NCI-H146 treated with DMSO at 0.1 percent for 48 hours (cell line): ENCODE measurements at regions not wholly inside any gene's neighbourhood (a gene's known extent, or its start where the extent isn't known, plus 50 kb on each side); places are given as distances from the start of the nearest gene placed in this dataset.
"Not testable (repeated sequence)": the region's sequence is repeated elsewhere in the genome, so short reads cannot be mapped to it uniquely, and the experiment has no call there.

ENCODE experiments used
- DNase-seq: peaks from one replicate; lab custom pipeline; 2025; ENCODE audit not compliant: unreplicated experiment; lab: John Stamatoyannopoulos, UW

DNA sequence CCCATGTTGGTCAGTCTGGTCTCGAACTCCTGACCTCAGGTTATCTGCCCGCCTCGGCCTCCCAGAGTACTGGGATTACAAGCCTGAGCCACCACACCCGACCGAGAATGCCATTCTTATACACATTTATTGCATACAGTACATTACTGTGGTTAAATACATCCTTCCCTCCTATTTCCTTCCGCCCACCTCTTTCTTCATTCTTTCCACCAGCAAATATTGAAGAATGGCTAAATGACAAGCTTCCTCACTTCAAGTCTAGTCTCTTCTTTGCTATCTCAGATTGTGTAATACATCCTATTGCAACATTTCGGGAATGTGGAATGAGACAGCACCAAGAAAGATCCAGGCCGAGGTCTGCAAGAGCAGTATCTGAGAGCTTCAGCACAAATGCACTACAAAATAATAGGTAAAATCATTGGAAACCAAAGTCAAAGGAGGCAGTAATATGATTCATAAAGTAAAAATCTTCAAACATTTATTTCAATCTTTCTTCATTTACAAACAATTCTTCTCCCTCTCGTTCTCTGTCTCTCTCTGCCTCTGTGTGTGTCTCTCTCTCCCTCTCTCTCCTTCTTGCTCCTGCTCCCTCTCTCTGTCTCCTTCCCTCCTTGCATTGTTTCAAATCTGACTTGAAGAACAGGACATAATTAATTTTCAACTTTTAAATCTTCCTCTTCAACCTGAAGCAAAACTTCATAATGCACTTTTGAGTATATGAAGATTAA is 94.7 kb upstream of the TGFBR2 start:
- DNase-seq, result no peak

- DNase-seq, result no peak
Measured at GRCh38 chr3:30512576-30512975, 93.8 kb upstream of the TGFBR2 start.

DNA sequence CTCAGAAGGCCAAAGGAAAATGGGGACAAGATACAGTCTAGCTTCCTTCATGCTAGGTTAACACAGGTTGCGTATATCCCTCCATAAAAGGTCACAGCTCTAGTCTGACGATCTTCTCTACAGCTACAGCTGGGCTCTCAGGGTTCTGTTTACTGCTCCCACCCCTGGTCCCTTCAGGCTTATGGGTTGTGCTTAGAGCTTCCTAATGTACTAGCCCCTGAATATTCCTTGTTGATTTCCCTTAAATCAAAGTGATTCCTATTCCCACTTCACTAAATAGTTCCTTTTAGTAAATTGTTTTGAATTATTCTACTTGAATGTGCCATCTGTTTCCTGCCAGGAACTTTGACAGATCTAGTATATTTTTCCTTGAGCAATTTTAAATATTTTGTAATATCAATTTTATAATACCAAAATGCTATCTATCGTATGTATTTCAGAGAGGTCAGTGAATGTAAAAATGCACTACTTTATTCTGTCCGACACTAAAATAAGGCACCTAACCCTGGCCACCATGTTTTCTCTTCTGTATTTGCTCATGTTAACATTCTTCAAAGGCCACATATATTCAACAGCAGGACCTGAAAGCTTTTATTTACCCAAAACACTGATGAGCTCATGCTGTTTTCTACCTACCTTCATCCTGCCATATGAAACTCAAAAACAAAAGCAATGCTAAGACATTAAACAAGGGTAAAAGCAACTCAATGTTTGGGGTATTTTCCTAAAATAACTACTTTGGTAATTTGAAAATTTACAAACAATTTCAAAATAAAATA is 92.8 kb upstream of the TGFBR2 start:
- no peak for DNase-seq

GRCh38 chr3:30516238-30516637 is 90.2 kb upstream of the TGFBR2 start:
- no peak for DNase-seq

- DNase-seq, result no peak
Measured at GRCh38 chr3:30518181-30518864, 88.1 kb upstream of the TGFBR2 start.

GRCh38 chr3:30518872-30519271 is 87.5 kb upstream of the TGFBR2 start:
- no peak for DNase-seq

- no peak for DNase-seq
Measured at GRCh38 chr3:30520699-30521098, 85.7 kb upstream of the TGFBR2 start.

DNA sequence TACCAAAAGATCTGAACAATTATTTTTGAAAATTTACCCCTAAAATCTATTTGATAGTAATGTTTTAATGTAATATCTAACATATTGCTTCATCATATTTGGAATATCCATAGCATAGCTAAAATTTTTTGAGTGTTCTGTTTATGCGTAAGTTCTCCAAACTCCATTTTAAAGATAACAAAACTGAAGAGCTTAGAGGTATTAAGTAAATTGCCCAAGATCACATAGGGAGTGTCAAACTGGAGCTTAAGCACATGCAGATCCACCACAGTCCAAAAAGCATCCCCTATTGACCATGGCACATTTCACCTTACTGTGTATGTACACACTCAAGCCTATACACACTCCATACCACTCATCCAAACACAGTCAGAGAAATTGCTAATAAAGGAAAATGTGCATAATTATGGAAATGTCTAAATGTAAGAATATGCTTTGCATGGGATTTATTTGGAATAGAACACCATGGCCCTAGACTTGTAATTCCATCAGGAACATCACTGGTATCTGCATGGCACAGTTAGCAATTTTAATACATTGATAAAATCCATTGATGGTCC is 85.2 kb upstream of the TGFBR2 start:
- DNase-seq, result no peak

DNA sequence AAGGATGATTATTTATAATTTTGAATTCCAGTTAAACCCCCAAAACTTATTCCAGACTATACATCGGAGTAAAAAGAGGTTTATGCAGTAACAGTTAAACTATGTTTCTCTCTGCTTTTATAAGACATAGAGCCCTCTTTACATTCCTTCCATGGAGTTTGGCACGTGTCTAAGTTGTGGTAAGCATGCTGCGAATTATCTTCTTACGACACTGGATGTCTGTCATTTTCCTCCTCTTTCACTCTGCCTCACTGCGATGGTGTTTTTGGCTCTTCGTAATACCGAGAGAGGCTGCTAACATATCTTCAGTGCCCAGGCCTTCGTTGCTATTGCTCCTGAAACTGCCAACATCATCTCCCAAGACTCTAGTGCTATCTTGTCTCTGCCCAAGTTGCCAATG is 83.9 kb upstream of the TGFBR2 start:
- no peak for DNase-seq

GRCh38 chr3:30523366-30523765 is 83.0 kb upstream of the TGFBR2 start:
- DNase-seq, result no peak

DNA sequence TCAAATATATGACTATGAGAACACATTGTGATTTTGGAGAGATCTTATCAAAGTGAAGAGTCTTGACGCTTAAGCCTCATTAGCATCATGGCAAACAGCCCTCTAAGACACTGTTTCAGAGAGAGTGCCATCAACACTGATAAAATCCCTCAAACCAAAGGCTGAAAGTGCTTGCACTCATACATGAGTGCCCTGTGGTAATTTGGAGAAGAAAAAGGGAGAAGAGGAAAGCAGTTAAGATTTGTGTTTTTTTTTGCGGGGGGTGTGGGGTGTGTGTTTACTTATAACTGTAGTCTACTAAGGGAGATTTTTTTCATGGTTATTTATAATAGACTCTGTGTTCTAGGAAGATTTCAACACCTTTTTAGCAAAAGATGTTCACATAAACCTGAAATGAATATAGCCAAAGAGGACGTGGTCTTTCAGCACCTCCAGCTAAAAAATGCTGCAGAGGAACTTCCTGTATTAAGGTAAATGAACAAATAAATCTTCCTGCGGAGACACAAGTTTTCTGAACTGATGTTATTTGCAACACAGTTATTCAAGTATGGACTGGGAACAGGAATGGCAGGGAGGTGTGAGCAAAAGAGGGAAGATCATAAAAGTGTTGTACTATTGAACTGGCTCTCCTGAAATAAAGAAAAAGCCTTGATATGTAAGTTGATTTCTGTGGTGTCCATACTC is 81.9 kb upstream of the TGFBR2 start:
- DNase-seq, result no peak

DNA sequence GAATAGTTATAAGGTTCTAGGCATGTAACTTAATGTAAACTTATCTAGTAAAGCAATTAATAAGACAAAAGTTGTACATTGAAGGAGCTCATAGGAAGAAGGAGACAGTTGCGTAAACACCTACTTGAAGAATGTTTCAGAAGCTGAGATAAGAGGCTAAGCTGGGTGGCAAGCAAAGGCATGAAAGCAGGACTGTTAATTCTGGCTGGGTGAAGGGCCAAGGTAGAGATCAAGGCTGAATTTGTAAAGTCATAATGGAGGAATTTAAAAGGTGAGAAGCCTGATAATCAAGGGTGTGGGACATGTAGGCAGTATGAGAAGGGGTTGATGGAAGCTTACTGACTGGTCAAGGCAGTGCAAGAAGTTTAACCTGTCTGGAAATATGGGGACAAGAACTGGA is 80.4 kb upstream of the TGFBR2 start:
- no peak for DNase-seq

DNA sequence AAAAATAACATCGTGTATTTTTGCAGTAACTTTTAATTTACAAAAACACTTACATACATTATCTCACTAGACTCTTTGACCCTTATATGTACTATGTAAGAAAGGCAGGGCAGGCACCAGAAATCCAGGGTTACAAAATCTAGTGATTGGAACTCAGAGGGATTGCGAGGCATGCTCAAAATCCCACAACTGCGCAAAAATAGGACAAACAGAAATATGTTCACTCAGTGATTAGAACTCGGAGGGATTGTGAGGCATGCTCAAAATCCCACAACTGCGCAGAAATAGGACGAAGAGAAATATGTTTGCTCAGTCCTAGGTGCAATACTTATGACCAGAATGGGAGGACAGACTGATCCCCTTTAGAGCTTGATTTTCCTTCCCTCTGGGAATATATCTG is 79.2 kb upstream of the TGFBR2 start:
- DNase-seq, result no peak

DNA sequence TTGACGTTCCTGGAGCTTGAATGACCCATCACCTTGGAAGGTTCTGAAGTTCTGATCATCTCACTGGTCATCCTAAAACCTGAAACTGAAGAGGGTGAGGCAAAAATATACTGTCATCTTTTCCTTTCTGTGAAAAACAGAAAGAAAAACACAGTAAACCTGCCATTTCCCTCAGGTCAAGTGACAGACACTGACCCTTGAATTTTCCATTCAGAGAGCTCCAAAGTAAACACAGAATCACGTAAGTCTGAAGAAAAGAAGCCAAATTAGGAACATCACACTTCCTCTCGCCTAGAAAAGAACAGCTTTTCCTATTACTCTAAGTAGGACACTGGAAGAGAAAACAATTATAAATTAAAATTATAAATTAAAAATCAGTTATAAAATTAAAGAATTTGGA is 78.7 kb upstream of the TGFBR2 start:
- DNase-seq, result no peak

GRCh38 chr3:30530084-30530483 is 76.3 kb upstream of the TGFBR2 start:
- DNase-seq, result no peak

DNA sequence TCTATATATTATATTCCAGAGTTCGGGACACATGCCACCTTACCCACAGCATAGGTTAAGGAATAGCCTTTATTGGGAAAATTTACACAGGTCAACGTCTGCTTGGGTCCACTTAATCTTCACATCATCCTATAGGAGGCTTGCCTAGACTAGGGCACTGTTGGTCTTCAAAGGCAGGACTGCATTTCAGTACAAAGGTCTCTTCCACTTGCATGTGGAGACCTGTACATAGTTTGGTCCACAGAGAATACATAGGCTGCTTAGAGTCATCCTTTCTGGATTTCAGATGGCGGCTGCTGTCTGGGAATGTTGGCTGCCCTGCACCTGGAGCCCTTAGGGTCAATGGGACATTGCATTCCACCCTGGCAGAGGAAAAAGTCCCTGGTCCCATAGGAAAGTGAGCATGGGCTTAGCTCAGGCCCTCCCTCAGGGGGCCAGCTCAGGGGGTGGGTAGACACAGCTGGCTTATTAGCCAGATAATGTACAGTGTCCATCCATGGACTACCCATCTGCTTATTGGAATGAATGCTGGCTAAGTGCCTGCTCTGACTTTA is 75.3 kb upstream of the TGFBR2 start:
- no peak for DNase-seq

DNA sequence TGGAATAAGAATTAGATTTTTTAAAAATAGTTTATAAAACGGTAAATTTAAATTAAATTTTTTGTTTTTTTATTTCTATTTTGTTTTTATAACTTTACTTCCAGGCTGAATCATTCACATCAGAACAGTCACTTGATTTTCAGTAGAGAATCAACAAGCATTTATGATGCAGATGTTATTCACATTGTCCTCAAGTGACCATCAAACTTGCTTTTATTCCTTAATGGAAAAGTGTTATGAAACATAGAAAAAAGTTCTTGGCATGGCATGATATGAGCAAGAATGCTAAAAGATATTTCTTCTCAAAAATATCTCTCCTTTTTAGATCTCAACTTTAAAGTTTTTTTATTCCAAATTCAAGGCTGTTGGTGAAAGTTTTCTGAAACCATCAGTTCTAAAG is 70.9 kb upstream of the TGFBR2 start:
- no peak for DNase-seq

GRCh38 chr3:30538791-30539190 is 67.6 kb upstream of the TGFBR2 start:
- no peak for DNase-seq

DNA sequence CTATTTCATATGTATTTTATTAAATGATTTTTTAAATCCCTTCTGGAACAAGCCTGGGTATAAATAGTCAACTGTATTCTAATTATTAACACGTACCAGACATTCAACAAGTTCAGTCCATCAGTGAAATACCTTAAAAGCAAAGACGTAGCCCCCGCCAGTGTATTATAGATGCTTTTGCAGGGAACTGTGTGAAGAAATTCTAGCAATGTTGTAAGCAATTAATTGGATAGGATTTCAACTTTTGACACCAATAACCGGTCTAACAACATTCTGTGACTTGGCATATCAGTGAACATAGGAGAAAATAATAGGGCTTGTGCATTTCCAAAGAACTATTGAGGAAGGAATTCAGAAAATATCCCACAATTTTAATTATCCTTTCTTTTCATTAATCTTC is 67.2 kb upstream of the TGFBR2 start:
- no peak for DNase-seq

DNA sequence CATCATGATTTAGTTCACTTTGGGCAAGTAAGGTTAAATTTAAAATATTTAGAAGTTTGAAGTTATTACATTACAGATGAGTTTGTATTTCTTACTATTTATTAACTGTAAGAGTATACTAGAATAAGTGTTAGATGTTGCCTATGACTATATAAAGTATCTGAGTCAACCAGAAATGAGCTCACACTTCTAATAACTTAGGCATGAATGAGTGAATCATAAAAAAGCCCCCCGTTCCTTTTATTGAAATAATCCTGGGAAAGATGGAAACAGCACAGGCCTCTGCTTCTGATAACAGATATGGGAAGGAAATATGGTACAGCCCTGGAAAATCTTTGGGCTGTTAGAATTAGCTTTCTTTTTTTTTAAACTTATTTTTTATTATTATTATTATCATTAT is 66.6 kb upstream of the TGFBR2 start:
- no peak for DNase-seq

DNA sequence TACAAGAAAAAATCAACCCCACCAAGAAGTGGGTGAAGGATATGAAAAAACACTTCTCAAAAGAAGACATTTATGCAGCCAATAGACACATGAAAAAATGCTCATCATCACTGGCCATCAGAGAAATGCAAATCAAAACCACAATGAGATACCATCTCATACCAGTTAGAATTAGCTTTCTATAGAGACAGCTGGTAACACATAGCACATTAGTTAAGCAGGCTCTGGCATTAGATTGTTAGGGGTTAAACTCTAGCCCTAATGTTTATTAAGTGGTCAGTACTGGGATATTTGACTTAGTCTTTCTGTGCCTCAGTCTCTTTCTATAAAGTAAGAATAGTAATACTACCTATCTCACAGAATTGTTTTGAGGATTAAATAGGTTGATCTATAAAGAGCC is 65.2 kb upstream of the TGFBR2 start:
- DNase-seq, result not testable (repeated sequence)
